HG02763 (cell line): ENCODE measurements at regions not wholly inside any gene's neighbourhood (a gene's known extent, or its start where the extent isn't known, plus 50 kb on each side); places are given as distances from the start of the nearest gene placed in this dataset.

Experiments
- ATAC-seq: cut with Tn5 transposase; IDR thresholded peaks from one replicate; pipeline ENCODE4 v1.9.1; 2021; ENCODE audit warnings: mild to moderate bottlenecking, moderate library complexity; ENCODE audit not compliant: unreplicated experiment

GRCh38 chr6:28766426-28766825 is 157.4 kb downstream of the TRIM27 start:
- no peak for ATAC-seq

DNA sequence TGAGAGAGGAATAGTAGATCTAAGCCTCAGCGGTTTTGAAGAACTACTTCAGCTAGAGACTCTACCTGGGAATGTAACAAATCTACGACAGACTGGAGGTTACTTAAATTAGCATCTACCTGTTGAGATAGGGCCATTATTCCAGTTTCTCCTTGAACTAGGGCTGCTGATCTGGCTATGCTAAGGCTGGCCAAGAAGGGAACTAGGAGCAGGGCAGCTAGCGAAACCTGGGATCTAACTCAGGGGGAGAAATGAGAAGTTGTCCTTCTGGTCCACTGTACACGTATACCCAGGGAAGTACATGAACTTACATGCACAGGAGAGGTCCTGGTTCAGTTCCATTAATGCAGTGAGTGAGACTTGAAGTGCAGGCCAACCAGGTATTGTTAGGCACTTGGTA is 156.7 kb downstream of the TRIM27 start:
- no peak for ATAC-seq

DNA sequence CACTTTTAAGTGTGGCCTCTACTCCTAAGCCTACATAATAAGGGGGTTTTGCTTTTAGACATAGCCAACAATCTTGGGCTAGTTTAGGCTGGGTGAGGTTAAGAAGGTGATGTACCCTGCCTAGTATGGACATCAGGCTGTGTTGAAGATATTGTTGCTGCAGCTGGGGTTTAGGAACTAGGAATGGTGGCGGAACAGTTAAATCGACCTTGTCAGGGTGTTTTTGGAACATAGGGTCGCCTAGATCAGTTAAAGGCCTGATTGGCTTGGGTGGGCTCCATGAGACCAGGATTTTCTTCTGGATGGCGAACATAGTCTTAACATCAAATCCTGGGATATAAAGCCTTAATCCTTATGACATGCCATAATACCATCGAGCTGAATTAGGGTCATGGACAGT is 156.1 kb downstream of the TRIM27 start:
- ATAC-seq, result no peak

DNA sequence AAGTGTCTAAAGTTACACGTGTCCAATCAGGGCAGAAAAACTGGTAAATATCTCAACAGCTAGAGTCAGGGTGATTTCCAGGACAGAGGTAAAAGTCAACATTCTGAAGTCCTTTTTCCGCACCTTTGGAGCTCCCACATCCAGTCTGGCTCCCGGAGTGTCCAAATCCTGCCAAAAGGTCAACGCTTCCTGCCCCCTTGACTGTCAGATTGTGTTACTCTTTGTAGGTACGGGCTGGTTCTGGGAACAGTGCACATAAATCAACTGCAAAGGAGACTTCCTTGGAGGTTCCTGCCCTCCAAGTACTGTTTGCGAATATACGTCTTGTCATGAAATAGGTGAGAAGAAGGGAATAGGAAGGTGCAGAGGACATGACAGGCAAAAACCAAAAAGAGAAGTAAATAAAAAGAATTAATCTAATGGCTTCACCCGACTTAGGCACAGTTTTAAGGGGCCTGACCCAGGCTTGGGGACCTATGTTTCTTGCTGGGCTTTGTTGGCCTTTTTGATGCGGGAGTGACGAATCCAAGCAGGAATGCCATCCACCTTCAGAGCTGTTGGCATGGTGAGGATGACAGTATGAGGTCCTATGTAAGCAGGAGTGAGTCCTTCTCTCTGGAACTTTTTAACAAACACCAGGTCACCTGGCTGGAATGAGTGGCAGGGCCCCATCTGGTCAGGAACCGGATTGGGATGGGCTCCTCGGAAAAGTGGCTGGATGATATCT is 155.4 kb downstream of the TRIM27 start:
- no peak for ATAC-seq

GRCh38 chr6:28769626-28770402 is 154.0 kb downstream of the TRIM27 start:
- no peak for ATAC-seq

DNA sequence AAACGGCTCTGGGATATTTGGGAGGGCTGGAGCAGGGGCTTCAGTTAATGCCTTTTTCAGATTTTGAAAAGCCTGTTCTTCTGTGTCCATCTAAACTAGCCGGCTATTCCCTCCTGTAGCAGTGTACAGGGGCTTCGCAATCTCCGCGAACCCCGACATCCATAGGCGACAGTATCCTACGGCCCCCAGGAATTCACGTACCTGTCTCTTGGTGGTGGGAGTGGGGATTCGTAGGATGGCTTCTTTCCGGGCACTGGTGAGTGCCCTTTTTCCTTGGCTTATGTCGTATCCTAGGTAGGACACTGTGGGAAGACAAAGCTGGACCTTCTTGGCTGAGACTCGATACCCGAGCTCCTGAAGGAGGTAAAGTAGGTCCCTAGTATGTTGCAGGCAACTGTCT is 153.1 kb downstream of the TRIM27 start:
- no peak for ATAC-seq

DNA sequence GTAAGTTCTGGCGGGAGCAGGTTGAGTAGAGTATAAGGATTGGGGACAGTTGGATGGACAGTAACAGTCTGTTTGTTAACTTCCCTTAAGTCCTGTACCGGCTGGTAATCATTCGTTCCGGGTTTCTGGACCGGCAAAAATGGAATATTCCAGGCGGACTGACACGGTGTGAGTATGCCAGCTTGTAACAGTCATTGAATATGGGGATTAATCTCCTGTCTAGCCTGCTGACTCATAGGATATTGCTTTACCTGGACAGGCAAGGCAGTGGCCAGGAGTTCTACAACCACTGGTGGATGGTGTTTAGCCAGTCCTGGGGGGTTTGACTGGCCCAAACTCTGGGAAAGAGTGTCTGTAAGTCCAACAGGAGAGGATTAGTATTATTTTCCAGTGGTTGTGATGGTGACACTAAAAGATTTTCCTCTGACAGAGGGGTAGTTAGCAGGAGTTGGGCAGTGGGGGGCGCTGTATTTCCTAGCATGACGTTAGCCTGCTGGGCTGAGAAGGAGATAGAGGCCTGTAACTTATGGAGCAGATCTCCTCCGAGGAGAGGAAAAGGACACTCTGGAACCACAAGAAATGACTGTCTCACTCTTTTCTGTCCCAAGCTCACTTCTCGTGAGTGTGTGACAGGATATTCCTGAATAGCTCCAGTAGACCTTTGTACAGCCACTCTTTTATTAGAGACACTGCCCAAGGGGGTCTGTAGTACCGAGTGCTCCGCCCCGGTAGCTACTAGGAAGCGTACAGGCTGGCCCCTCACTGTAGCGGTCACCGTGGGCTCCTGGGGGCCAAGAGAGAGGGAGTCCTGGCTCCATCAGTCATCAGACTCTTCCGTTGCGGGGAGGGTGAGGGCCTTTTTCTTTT is 152.2 kb downstream of the TRIM27 start:
- no peak for ATAC-seq

- ATAC-seq, result no peak
Observed at GRCh38 chr6:28772480-28773381, 151.1 kb downstream of the TRIM27 start.

GRCh38 chr6:28774292-28775051 is 149.3 kb downstream of the TRIM27 start:
- no peak for ATAC-seq

DNA sequence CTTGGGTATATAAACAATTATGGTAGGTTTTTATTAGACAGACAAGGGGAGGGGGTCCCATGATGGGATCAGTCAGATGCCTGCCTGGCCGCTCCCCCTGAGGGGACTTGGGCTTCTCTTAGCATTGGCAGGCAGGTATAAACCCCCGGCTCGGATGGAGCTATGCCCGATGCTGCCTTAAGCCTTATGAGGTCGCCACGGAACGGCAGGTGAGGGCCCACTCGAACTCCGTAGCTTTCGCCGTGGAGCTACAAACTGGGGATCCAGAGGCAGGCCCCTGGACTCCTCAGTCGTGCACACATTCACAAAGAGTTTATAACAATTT is 148.8 kb downstream of the TRIM27 start:
- no peak for ATAC-seq

DNA sequence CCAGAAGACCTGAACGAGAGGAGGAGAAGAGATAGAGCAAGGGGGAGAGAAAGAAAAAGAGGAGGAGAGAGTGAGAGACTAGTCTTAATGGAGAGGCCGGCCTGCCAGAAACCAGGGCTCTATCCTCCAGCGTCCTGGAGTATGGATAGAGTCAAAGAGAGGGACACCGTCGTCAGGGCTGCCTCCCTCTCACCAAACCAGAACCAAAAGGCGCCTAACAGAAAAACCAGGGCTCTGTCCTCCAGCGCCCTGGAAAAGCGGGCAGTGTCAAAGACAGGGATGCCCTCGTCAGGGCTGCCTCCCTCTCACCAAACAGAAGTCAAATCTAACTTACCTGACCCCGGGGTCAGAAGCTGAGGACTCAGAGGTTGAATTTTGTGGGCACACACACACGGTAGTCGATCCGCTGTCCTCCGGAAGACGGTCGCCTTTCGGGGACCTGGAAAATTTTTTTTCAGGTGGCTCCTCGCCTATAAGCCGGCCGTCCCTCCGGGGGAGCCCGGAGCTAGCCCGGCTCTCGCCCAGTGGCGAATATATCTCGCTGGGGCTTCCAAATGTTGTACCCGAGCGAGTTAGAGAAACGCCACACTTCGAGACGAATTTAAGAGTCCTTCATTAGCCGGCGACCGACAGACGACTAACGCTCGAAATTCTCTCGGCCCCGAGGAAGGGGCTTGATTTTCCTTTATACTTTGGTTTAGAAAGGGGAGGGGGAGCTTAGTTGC is 148.2 kb downstream of the TRIM27 start:
- no peak for ATAC-seq

GRCh38 chr6:28776269-28777146 is 147.3 kb downstream of the TRIM27 start:
- no peak for ATAC-seq

DNA sequence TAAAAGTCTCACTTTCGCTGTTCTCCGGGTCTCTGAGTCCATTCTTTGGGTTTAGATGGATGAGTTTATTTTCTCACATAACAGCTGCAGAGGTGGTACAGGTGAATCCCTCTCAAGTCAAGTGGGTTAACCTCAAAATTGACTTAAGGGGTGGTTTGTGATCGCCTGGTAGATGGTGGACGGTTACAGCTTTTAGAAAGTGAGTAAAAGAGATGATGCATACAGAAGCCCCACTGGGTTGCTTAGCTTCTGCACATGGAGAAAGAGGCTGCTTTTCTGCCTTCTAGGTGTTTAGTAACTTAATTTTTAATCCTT is 146.7 kb downstream of the TRIM27 start:
- ATAC-seq, result no peak

DNA sequence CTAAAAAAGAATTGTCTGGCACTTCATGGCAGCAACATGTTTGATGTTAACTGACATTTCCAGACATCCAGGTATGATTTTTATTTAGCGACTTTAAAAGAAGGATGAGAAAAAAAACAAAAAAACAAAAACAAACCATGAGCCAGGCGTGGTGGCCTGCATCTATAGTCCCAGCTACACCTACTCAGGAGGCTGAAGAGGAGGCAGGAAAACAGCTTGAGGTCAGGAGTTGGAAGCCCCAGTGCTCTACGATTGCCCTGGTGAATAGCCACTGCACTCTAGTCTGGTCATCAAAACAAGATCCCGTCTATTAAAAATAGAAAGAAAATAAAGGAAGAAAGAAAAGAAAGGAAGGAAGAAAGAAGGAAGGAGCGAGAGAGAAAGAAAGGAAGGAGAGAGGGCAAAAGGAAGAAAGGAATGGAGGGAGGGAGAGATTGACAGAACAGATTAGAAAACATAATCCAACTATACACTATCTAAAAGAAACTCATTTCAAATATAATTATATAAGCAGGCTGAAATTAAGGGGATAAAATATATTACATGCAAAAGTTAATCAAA is 141.6 kb downstream of the TRIM27 start:
- ATAC-seq, result no peak

- no peak for ATAC-seq
Observed at GRCh38 chr6:28785962-28786679, 137.7 kb downstream of the TRIM27 start.

DNA sequence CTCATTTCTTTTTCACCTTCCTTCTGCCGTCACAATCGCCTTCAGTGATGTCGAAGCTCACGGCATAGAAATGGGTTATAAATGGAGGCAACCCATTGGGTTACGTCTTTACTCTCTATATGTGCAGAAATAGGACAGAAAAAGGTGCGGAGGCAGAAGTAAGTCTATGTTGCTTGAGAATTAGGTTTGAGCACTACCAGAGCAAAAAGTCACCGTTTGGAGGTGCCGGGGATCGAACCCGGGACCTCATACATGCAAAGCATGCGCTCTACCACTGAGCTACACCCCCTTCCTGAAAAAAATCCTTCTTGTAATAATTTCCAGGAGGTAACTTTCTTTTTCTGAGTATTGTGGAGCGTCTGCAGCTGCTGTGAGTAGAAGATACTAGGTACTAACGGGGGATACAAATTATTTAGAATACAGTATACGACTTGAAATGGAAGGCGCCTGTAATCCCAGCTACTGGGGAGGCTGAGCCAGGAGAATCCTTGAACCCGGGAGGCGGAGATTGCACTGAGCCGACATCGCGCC is 134.2 kb downstream of the TRIM27 start:
- ATAC-seq, result no peak

GRCh38 chr6:28791002-28791383 is 132.8 kb downstream of the TRIM27 start:
- ATAC-seq, result no peak
